H1 (cell line): ENCODE measurements at regions not wholly inside any gene's neighbourhood (a gene's known extent, or its start where the extent isn't known, plus 50 kb on each side); places are given as distances from the start of the nearest gene placed in this dataset.

Experiments
- CHD1 ChIP-seq: IDR thresholded peaks from 2 replicates; pipeline ENCODE4 v1.6.1; 2012; ENCODE audit warnings: low read depth, low read length, improper control_type of control experiment
- CTCF ChIP-seq, 3 experiments: IDR thresholded peaks; 1 replicate in 2 of 3; 2 replicates in 1 of 3; pipeline versions ENCODE4 v1.5.1 to v1.6.1; 2011; ENCODE audit warnings: low read length in 3 of 3, mild to moderate bottlenecking in 3 of 3, inconsistent platforms in 2 of 3, low read depth in 1 of 3, moderate library complexity in 1 of 3; ENCODE audit not compliant: insufficient read depth in 1 of 3; ENCODE audit errors: control extremely low read depth in 1 of 3
- EGR1 ChIP-seq: IDR thresholded peaks from 2 replicates; pipeline ENCODE4 v1.6.1; 2011; ENCODE audit warnings: low read depth, low read length, borderline replicate concordance
- EP300 ChIP-seq, 2 experiments: IDR thresholded peaks; 1 replicate in 1 of 2; 2 replicates in 1 of 2; pipeline ENCODE4 v1.6.1; 2011 to 2012; ENCODE audit warnings: low read depth in 2 of 2, low read length in 2 of 2, mild to moderate bottlenecking in 2 of 2, borderline replicate concordance in 1 of 2, inconsistent platforms in 1 of 2, moderate library complexity in 1 of 2
- FOSL1 ChIP-seq: IDR thresholded peaks from 2 replicates; pipeline ENCODE4 v1.6.1; 2011; ENCODE audit warnings: mild to moderate bottlenecking, low read depth, low read length, moderate library complexity; ENCODE audit not compliant: insufficient read depth
- GTF2F1 ChIP-seq: IDR thresholded peaks from 2 replicates; pipeline ENCODE4 v1.6.1; 2012; ENCODE audit warnings: low read depth, low read length, improper control_type of control experiment, borderline replicate concordance
- POLR2AphosphoS5 ChIP-seq: IDR thresholded peaks from 2 replicates; pipeline ENCODE4 v1.6.1; 2011; ENCODE audit warnings: low read depth, low read length
- POU5F1 ChIP-seq: IDR thresholded peaks from 2 replicates; pipeline ENCODE4 v1.6.1; 2011; ENCODE audit warnings: low read depth, mild to moderate bottlenecking, low read length, moderate library complexity
- RFX5 ChIP-seq: IDR thresholded peaks from 2 replicates; pipeline ENCODE4 v1.6.1; 2011; ENCODE audit warnings: low read depth, low read length, improper control_type of control experiment, borderline replicate concordance
- RXRA ChIP-seq: IDR thresholded peaks from 2 replicates; pipeline ENCODE4 v1.6.1; 2011; ENCODE audit warnings: low read depth, mild to moderate bottlenecking, low read length, moderate library complexity; ENCODE audit not compliant: insufficient read depth
- SIN3A ChIP-seq, 2 experiments: IDR thresholded peaks in 1 of 2; conservative IDR thresholded peaks in 1 of 2; 2 replicates each; pipeline ENCODE4 v1.6.1; 2011 to 2012; ENCODE audit warnings: low read length in 2 of 2, improper control_type of control experiment in 1 of 2, low read depth in 1 of 2, mild to moderate bottlenecking in 1 of 2
- SP2 ChIP-seq: IDR thresholded peaks from 2 replicates; pipeline ENCODE4 v1.6.1; 2012; ENCODE audit warnings: mild to moderate bottlenecking, low read length, inconsistent platforms
- TBP ChIP-seq: IDR thresholded peaks from 2 replicates; pipeline ENCODE4 v1.6.1; 2011; ENCODE audit warnings: low read depth, low read length, improper control_type of control experiment
- TF ChIP-seq, protein P1 (sequence below): IDR thresholded peaks from 2 replicates; pipeline ENCODE4 v1.6.1; 2012; ENCODE audit warnings: inconsistent platforms

DNA sequence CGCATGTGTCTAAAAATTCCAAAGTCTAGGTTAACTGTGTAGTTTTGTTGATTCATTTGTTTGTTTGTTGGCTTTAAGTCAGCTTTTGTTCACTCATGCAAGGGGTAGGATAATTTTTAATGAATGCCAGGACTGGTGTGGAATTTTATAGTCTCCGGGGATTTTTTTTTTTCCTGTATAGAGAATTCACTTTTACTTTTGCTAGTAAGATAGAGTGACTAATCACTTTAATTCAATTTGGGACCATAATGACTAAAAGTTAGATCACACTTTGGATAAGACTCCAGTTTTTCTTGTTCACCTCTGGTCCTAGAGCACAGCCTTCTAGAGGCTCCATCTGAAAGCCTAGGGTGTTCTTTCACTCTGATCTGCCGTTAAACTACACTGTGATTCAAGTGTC, 1690.0 kb downstream of the PCDH9 start:
- TF ChIP-seq RXRA (no peak), SIN3A (conservative IDR thresholded peaks at IDR 0.05 in 1 of 2, IDR thresholded peaks at IDR 0.05 in 1 of 2; ENCODE audit: low read depth in 1 of 2, low read length in 2 of 2) (no peak), RFX5 (no peak), CHD1 (no peak), POLR2AphosphoS5 (no peak), EGR1 (no peak), TBP (no peak), FOSL1 (no peak), POU5F1 (no peak), SP2 (no peak), EP300 (IDR thresholded peaks at IDR 0.05; ENCODE audit: borderline replicate concordance in 1 of 2, low read depth in 2 of 2, low read length in 2 of 2) (no peak), GTF2F1 (no peak), CTCF (IDR thresholded peaks at IDR 0.05; ENCODE audit: control extremely low read depth in 1 of 3, insufficient read depth in 1 of 3, low read depth in 1 of 3, low read length in 3 of 3) (no peak)
- TF ChIP-seq, protein P1, sequence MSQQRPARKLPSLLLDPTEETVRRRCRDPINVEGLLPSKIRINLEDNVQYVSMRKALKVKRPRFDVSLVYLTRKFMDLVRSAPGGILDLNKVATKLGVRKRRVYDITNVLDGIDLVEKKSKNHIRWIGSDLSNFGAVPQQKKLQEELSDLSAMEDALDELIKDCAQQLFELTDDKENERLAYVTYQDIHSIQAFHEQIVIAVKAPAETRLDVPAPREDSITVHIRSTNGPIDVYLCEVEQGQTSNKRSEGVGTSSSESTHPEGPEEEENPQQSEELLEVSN = no peak
